Activated T-cell treated with anti-CD3 and anti-CD28 coated beads for 1 hour (primary cell): ENCODE measurements at regions not wholly inside any gene's neighbourhood (a gene's known extent, or its start where the extent isn't known, plus 50 kb on each side); places are given as distances from the start of the nearest gene placed in this dataset.

Experiments used
- DNase-seq: peaks from one replicate; pipeline ENCODE4 v3.0.0-alpha.2; 2020; ENCODE audit warnings: low read depth

DNA sequence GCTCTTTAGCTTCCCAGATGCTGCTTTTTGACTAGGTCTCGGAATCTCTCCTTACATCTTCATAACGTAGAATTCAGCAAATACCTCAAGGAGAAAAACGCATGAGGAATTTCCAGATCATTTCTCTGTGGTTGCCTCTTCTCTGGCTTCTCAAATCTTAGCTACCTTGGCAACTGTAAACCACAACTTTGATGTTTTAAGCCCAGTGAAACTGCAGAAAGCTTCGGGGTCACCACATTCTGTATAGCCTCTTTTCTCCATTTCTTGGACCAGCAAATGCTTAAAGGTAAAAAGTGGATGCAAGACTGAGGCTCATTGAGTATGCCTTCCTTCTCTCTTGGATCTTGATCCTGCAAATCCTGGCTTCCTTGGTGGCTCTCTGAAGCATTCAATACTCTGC is 125.5 kb upstream of the FBXL4 start:
- no peak for DNase-seq

- DNase-seq = no peak
Observed at GRCh38 chr6:99066044-99066443, 118.3 kb upstream of the FBXL4 start.

- DNase-seq = no peak
Observed at GRCh38 chr6:99064834-99065233, 117.1 kb upstream of the FBXL4 start.

- DNase-seq = no peak
Observed at GRCh38 chr6:99036672-99037071, 88.9 kb upstream of the FBXL4 start.

- no peak for DNase-seq
Observed at GRCh38 chr6:99032396-99032795, 84.7 kb upstream of the FBXL4 start.

GRCh38 chr6:99031957-99032356 is 84.2 kb upstream of the FBXL4 start:
- DNase-seq = no peak

DNA sequence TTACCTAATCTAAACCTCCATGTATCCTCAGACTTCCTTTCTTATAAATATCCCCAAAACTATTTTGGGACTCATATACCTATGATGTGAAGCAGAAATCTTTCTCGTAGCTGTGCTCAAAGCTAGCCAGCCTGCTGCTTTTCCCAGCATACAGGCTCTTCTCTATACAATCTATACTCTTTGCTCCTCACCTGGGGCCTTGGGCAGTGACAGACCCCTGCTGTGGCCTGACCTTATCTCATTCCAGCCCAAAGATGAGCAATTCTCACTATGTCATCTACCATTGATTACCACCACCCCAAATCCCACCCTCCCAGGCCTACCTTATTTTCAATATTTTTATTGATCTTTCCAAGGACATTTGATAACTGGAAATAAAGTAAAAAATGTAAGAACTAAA is 83.2 kb upstream of the FBXL4 start:
- no peak for DNase-seq

DNA sequence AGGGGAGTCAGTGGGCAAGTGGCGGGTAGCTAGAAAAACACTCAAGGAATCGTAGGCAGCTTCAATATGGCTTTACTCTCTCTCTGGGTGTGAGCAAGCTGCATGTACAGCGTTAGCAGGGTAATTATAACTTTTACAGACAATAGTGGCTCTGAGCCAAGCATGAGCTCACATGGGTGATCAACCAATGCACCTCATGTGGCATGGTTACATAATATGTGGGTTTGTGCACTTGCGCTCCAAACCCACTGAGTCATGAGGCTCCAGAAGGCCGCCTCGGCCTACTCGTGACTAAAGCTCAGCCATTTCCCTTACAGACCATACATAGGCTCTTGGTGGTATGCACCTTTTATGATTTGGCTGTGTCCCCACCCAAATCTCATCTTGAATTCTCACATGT is 78.4 kb upstream of the FBXL4 start:
- DNase-seq = no peak

- no peak for DNase-seq
Observed at GRCh38 chr6:99024089-99024488, 76.3 kb upstream of the FBXL4 start.

- no peak for DNase-seq
Observed at GRCh38 chr6:99022039-99022609, 74.4 kb upstream of the FBXL4 start.

DNA sequence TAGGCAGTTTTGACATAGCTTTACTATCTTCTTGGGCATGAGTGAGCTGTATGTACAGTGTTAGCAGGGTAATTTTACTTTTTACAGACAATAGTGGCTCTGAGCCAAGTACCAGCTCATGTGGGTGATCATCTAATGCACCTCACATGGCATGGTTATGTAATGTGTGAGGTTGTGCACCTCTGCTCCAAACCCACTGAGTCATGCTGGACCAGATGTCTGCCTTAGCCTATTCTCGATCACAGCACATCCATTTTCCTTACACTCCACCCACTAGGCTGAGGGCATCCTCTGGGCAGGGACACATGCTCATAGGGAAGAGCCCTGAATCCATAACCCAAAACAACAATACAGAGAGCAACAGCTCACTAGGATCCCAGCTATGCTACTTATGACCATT is 71.6 kb upstream of the FBXL4 start:
- no peak for DNase-seq

GRCh38 chr6:99017150-99017549 is 69.4 kb upstream of the FBXL4 start:
- no peak for DNase-seq

GRCh38 chr6:99016355-99016754 is 68.6 kb upstream of the FBXL4 start:
- DNase-seq = no peak

- no peak for DNase-seq
Observed at GRCh38 chr6:99014061-99014460, 66.3 kb upstream of the FBXL4 start.

DNA sequence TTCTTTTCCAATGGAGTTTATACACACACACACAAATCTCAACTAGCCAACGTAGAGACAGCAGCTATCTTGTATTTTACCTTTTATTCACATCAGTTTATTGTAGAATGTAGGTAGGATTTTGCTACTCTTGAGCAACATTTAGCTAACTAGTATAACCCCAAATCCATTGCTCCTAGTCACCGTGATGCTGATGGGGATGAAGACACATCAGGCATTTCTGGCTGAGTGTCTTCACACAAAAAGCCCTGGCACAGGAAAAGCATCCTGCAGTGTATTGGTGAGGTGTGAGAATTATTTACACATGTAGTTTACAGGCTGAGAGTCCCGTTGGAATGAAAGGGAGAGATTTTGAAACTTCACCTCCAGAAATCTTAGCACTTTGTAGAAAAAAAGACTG is 65.9 kb upstream of the FBXL4 start:
- DNase-seq = no peak

GRCh38 chr6:99013145-99013544 is 65.4 kb upstream of the FBXL4 start:
- DNase-seq = no peak

GRCh38 chr6:99011151-99011550 is 63.4 kb upstream of the FBXL4 start:
- DNase-seq = no peak

- DNase-seq = no peak
Observed at GRCh38 chr6:99002831-99003230, 55.1 kb upstream of the FBXL4 start.

GRCh38 chr6:98998103-98998502 is 50.4 kb upstream of the FBXL4 start:
- no peak for DNase-seq
